ENCODE measurements at regions not wholly inside any gene's neighbourhood (a gene's known extent, or its start where the extent isn't known, plus 50 kb on each side); places are given as distances from the start of the nearest gene placed in this dataset.
"Not testable (repeated sequence)": the region's sequence is repeated elsewhere in the genome, so short reads cannot be mapped to it uniquely, and the experiment has no call there.

GRCh38 chr1:55913565-55913964 is 665.8 kb downstream of the PLPP3 start:
- DNase-seq (ENCODE audit: low spot score) = no peak
- intact Hi-C loops (cut with DNase I) = no loop called here

- DNase-seq (ENCODE audit: low spot score) = no peak
- intact Hi-C loops (cut with DNase I) = no loop called here
These were observed 666.9 kb downstream of the PLPP3 start for GRCh38 chr1:55912438-55912837.

GRCh38 chr1:55904541-55904940 is 674.8 kb downstream of the PLPP3 start:
- intact Hi-C loops (cut with DNase I) = no loop called here
- no peak for DNase-seq (ENCODE audit: low spot score)

DNA sequence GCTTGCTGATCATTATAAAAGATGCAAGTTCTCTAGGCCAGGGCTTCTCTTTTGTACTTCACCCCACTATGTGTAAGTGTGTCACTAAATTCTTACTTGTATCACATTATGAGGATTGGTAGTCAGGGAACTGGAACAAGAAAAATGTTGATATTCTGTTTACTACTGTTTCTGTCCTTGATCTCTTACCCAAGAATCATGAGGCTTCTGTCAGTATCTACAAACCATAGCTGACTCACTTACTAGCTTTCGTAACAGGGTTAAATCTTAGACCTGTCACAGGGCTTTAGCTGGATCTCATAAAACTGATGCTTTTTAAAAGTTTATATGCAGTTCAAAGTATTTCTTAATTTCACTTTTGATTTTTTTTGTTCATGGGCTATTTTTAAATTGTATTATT is 681.2 kb downstream of the PLPP3 start:
- intact Hi-C loops (cut with DNase I) = no loop called here

GRCh38 chr1:55896210-55896609 is 681.0 kb upstream of the USP24 start:
- intact Hi-C loops (cut with DNase I) = no loop called here
- DNase-seq (ENCODE audit: low spot score) = no peak

More for the DNA sequence above, 681.2 kb downstream of the PLPP3 start:
- no peak for DNase-seq (ENCODE audit: low spot score)

- DNase-seq (ENCODE audit: low spot score) = no peak
- intact Hi-C loops (cut with DNase I) = no loop called here
These were observed 679.4 kb upstream of the USP24 start for GRCh38 chr1:55894521-55894920.

- intact Hi-C loops (cut with DNase I) = no loop called here
- DNase-seq (ENCODE audit: low spot score) = no peak
These were observed 678.0 kb upstream of the USP24 start for GRCh38 chr1:55893155-55893554.

GRCh38 chr1:55888685-55889317 is 673.6 kb upstream of the USP24 start:
- DNase-seq (ENCODE audit: low spot score) = no peak
- intact Hi-C loops (cut with DNase I) = no loop called here

DNA sequence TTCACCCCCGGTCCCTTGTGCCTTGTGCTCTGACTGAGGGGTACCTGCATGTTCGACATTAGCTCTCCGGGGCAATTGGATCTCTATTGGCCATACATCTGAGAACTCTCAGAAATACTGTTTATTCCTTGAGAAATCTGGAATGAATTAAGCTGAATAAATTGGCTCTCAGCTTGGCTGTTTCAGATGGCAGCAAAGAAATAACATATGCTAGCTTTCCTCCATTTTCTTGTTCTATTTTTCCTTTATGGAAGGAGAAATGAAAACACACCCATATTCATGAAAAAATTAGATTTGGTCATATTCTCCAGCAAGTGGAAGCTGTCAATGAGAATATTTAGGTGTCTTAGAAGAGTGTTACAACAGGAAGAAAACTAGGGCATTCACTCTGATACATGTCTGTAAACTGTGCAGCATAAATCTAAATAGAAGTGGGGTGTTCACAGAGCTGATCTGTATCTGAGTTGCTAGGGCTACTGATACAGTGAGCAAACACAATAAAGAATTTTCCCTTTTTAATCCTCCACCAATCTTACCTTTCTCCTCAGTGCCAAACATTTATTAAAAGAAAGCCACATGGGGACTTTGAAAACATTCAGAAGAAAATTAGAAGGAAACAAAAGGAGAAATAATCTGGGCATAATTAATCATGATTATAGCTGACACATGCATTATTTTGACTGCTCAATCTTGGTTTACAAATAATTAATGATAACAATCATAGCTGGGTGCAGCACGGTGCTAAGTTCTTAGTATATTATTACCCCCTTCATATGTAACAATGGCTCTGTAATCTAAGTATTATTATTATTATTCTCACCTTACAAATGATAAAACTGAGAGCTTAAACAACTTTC is 671.9 kb upstream of the USP24 start:
- DNase-seq (ENCODE audit: low spot score) = no peak
- intact Hi-C loops (cut with DNase I) = no loop called here

- DNase-seq (ENCODE audit: low spot score) = no peak
- intact Hi-C loops (cut with DNase I) = no loop called here
These were observed 670.5 kb upstream of the USP24 start for GRCh38 chr1:55885619-55886018.

- no peak for DNase-seq (ENCODE audit: low spot score)
- intact Hi-C loops (cut with DNase I) = no loop called here
These were observed 667.8 kb upstream of the USP24 start for GRCh38 chr1:55882931-55883330.

GRCh38 chr1:55879346-55879745 is 664.2 kb upstream of the USP24 start:
- no peak for DNase-seq (ENCODE audit: low spot score)
- intact Hi-C loops (cut with DNase I) = no loop called here

- no peak for DNase-seq (ENCODE audit: low spot score)
- intact Hi-C loops (cut with DNase I) = no loop called here
These were observed 662.5 kb upstream of the USP24 start for GRCh38 chr1:55877437-55878232.

DNA sequence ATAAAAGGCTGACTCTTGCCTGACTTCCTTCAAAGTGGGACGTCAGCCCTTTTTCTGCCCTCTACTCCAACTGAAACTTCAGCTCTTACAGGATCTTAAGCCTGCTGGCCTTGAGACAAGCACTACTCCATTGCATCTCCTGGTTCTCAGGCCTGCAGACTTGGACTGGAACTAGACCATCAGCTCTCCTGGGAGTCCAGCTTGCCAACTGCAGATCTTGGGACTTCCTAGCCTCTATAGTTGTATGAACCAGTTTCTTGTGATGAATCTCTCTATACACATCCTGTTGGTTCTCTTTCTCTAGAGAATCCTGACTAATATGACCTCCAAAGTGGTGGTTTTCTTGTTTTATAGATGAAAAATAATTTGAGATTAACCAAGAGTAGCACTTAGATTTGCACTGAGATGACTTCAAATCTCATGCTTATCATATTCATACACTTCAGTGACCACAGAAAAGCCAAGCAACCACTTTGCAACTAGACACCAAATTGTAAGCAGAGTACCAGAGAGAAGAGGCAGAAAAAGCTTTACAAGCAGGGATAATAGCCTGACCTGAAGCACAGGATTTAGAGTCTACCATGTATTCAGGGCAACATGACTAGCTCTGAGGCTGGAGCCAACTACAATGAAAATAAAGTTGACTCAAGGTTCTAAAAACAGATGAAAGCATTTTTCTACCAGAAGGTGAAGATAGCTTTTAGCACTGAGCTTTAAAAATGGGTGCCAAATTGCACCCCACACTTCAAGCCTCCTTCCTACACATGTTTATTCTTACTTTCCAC is 661.3 kb upstream of the USP24 start:
- DNase-seq (ENCODE audit: low spot score) = no peak
- intact Hi-C loops (cut with DNase I) = no loop called here

DNA sequence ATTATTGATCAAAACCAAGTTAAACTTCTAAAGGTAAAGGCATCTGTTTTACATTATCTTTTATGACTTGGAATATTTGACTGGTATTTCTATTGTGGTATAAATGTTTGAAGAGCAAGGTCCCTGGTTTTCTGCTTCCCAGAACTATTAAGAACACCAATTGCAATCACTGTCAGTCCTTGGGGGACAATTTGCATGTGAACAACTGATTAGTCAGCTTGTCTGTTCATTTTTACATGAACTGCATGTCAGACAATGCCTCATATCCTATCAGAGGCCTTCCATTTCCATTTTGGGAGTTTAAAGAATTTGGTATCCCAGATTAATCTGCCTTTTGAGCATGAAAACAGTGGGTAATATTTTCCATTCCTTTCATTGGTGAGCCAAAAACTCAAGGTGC is 654.9 kb upstream of the USP24 start:
- intact Hi-C loops (cut with DNase I) = no loop called here
- DNase-seq (ENCODE audit: low spot score) = no peak

DNA sequence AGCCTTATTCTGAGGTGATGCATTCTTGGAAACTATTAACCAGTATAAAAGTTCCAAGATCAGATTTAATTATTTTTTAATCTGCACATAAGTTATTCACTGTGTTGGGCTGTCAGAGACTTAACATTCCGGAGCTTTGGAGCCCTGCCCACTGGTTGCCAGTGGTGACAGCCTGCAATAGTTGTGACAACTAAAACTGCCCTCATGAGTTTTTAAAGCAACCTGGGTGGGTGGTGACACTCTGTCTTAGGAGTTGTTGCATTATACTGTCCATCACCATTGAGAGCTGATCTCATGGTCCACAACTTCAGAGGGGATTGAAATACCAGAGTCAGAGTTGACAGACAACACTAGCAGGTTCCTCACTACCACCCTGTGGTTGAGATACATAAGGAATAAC is 653.9 kb upstream of the USP24 start:
- intact Hi-C loops (cut with DNase I) = loop anchor here (10.0 kb wide), 1 partner anchor 706 kb away; the partner anchor contains the start of gene PLPP3

DNA sequence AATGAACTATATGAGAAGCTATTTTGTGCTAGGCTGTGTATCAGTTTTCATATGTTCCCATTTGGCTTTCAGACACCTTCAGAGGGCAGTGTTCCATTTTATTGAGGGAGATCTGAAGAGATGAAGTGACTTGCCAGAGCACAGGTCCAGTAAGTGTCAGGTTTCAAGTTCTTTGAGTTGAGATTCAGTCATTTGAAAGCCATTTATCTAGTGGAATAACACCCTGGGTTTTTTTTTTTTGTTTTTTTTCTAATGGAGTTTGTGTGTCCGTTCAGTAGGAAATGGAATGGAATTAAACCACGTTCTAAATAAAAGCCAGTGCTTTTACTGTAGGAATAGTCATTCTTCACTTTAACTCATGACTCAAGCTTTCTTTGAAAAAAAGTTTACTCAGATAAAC is 652.9 kb upstream of the USP24 start:
- intact Hi-C loops (cut with DNase I) = loop anchor here (10.0 kb wide), 1 partner anchor 707 kb away; the partner anchor contains the start of gene PLPP3

More for the DNA sequence above, 653.9 kb upstream of the USP24 start:
- no peak for DNase-seq (ENCODE audit: low spot score)

GRCh38 chr1:55867304-55867843 is 652.2 kb upstream of the USP24 start:
- intact Hi-C loops (cut with DNase I) = loop anchor here (10.0 kb wide), 1 partner anchor 707 kb away; the partner anchor contains the start of gene PLPP3
- no peak for DNase-seq (ENCODE audit: low spot score)

More for the DNA sequence above, 652.9 kb upstream of the USP24 start:
- DNase-seq (ENCODE audit: low spot score) = no peak

DNA sequence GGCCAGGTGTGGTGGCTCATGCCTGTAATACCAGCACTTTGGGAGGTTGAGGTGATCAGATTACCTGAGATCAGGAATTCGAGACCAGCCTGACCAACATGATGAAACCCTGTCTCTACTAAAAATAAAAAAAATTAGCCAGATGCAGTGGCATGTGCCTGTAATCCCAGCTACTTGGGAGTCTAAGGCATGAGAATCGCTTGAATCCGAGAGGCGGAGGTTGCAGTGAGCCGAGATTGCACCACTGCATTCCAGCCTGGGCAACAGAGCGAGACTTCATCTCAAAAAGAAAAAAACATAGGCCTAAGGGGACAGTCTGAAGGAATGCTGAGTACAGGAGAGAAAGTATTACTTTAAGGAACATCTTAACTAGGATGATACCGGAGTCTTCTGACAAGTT is 650.6 kb upstream of the USP24 start:
- not testable (repeated sequence) for DNase-seq (ENCODE audit: low spot score)

More for the DNA sequence above, 650.6 kb upstream of the USP24 start:
- intact Hi-C loops (cut with DNase I) = loop anchor here (10.0 kb wide), 1 partner anchor 709 kb away; the partner anchor contains the start of gene PLPP3

Data from cardiac septum (tissue), 1 donor.